ENCODE measurements at regions not wholly inside any gene's neighbourhood (a gene's known extent, or its start where the extent isn't known, plus 50 kb on each side); places are given as distances from the start of the nearest gene placed in this dataset.
"Not testable (repeated sequence)": the region's sequence is repeated elsewhere in the genome, so short reads cannot be mapped to it uniquely, and the experiment has no call there.

- Histone ChIP-seq H3K9me3 (ENCODE audit: control insufficient read depth in 2 of 3, insufficient read depth in 1 of 3, low read length in 3 of 3) (no peaks in the 10 kb centered on the region), H3K27me3 (ENCODE audit: control insufficient read depth, insufficient read depth, low read length) (no peaks in the 10 kb centered on the region), H3K9ac (ENCODE audit: low read length in 3 of 3) (no peak overlapping the region), H3K4me1 (ENCODE audit: control insufficient read depth in 2 of 3, insufficient read depth in 2 of 3, low read depth in 1 of 3, low read length in 3 of 3) (no peaks in the 10 kb centered on the region), H3K36me3 (ENCODE audit: control insufficient read depth in 2 of 3, insufficient read depth in 3 of 3, low read length in 3 of 3) (no peaks in the 10 kb centered on the region), H3K4me3 (ENCODE audit: low read length in 3 of 3) (no peak overlapping the region), H3K27ac (ENCODE audit: low read depth in 2 of 2, low read length in 2 of 2) (no peak overlapping the region)
- peak; percentile 6 for FAIRE-seq
- intact Hi-C loops (cut with DNase I) = no loop called here
- DNase-seq = no peak
- TF ChIP-seq CTCF (IDR thresholded peaks at IDR 0.05; ENCODE audit: borderline replicate concordance, extremely low read depth, insufficient read depth) = no peak
Measured at GRCh38 chr13:56457535-56458190, 683.1 kb upstream of the PRR20A start.

GRCh38 chr13:56459286-56459685 is 681.4 kb upstream of the PRR20A start:
- no peaks in the 10 kb centered on the region for H3K36me3 ChIP-seq (ENCODE audit: control insufficient read depth in 2 of 3, insufficient read depth in 3 of 3, low read length in 3 of 3)
- no peaks in the 10 kb centered on the region for H3K4me1 ChIP-seq (ENCODE audit: control insufficient read depth in 2 of 3, insufficient read depth in 2 of 3, low read depth in 1 of 3, low read length in 3 of 3)
- no peak for TF ChIP-seq CTCF (IDR thresholded peaks at IDR 0.05; ENCODE audit: borderline replicate concordance, extremely low read depth, insufficient read depth)
- H3K27me3 ChIP-seq (ENCODE audit: control insufficient read depth, insufficient read depth, low read length) = no peaks in the 10 kb centered on the region
- H3K9me3 ChIP-seq (ENCODE audit: control insufficient read depth in 2 of 3, insufficient read depth in 1 of 3, low read length in 3 of 3) = no peaks in the 10 kb centered on the region
- intact Hi-C loops (cut with DNase I) = no loop called here
- H3K9ac ChIP-seq (ENCODE audit: low read length in 3 of 3) = no peak overlapping the region
- no peak overlapping the region for H3K27ac ChIP-seq (ENCODE audit: low read depth in 2 of 2, low read length in 2 of 2)
- H3K4me3 ChIP-seq (ENCODE audit: low read length in 3 of 3) = no peak overlapping the region
- FAIRE-seq (no peak), DNase-seq (no peak)

GRCh38 chr13:56501750-56502149 is 639.0 kb upstream of the PRR20A start:
- H3K4me3 ChIP-seq (ENCODE audit: low read length in 3 of 3) = no peak overlapping the region
- no peak overlapping the region for H3K9ac ChIP-seq (ENCODE audit: low read length in 3 of 3)
- FAIRE-seq = no peak
- no peaks in the 10 kb centered on the region for H3K36me3 ChIP-seq (ENCODE audit: control insufficient read depth in 2 of 3, insufficient read depth in 3 of 3, low read length in 3 of 3)
- H3K27ac ChIP-seq (ENCODE audit: low read depth in 2 of 2, low read length in 2 of 2) = no peak overlapping the region
- H3K9me3 ChIP-seq (ENCODE audit: control insufficient read depth in 2 of 3, insufficient read depth in 1 of 3, low read length in 3 of 3) = no peaks in the 10 kb centered on the region
- intact Hi-C loops (cut with DNase I) = no loop called here
- no peak for TF ChIP-seq CTCF (IDR thresholded peaks at IDR 0.05; ENCODE audit: borderline replicate concordance, extremely low read depth, insufficient read depth)
- no peaks in the 10 kb centered on the region for H3K4me1 ChIP-seq (ENCODE audit: control insufficient read depth in 2 of 3, insufficient read depth in 2 of 3, low read depth in 1 of 3, low read length in 3 of 3)
- no peak for DNase-seq
- no peaks in the 10 kb centered on the region for H3K27me3 ChIP-seq (ENCODE audit: control insufficient read depth, insufficient read depth, low read length)

DNA sequence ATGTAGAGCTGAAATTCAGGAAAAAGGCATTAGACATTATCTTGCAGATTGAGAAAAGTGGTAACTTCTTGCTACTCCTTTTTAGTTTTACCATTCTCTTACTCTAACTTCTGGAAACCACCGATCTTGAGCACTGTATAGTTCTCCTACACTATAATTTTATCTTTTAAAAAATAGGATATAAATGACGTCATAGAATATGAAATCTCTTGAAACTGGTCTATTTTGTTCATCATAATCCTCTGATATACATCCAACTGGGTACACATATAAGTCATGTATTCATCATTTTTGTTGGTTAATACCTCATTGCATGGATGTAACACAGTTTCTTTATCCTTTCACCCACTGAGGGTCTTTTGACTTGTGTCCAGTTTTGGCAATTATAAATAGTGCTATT is 629.9 kb upstream of the PRR20A start:
- no peak overlapping the region for H3K4me3 ChIP-seq (ENCODE audit: low read length in 3 of 3)
- FAIRE-seq = no peak
- no peak for TF ChIP-seq CTCF (IDR thresholded peaks at IDR 0.05; ENCODE audit: borderline replicate concordance, extremely low read depth, insufficient read depth)

DNA sequence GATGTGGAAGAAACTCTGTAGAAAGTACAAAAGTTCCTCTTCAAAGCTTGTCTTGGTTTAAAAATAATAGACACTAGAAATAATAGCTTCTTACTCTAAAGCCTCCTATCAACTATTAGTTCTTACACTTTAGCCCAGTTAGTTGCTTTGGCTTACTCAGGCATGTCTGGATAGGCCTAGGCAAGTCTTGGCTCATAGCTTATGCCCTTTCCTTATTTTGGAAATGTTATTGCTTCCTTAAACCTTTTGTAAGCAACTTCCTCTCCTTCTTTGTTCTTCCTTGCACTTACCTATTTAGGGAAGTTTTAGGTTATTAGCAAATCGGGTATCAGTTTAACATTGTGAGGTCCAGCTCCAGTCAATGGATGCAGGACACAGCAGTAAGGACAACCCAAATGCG is 628.4 kb upstream of the PRR20A start:
- H3K9me3 ChIP-seq (ENCODE audit: control insufficient read depth in 2 of 3, insufficient read depth in 1 of 3, low read length in 3 of 3); H3K27ac ChIP-seq (ENCODE audit: low read depth in 2 of 2, low read length in 2 of 2); FAIRE-seq; H3K36me3 ChIP-seq (ENCODE audit: control insufficient read depth in 2 of 3, insufficient read depth in 3 of 3, low read length in 3 of 3); DNase-seq; intact Hi-C loops (cut with DNase I); H3K4me1 ChIP-seq (ENCODE audit: control insufficient read depth in 2 of 3, insufficient read depth in 2 of 3, low read depth in 1 of 3, low read length in 3 of 3); H3K4me3 ChIP-seq (ENCODE audit: low read length in 3 of 3); H3K27me3 ChIP-seq (ENCODE audit: control insufficient read depth, insufficient read depth, low read length); H3K9ac ChIP-seq (ENCODE audit: low read length in 3 of 3): not testable (repeated sequence)

More for the DNA sequence above, 629.9 kb upstream of the PRR20A start:
- Histone ChIP-seq H3K4me1 (ENCODE audit: control insufficient read depth in 2 of 3, insufficient read depth in 2 of 3, low read depth in 1 of 3, low read length in 3 of 3) (no peaks in the 10 kb centered on the region), H3K9ac (ENCODE audit: low read length in 3 of 3) (no peak overlapping the region), H3K27ac (ENCODE audit: low read depth in 2 of 2, low read length in 2 of 2) (no peak overlapping the region), H3K36me3 (ENCODE audit: control insufficient read depth in 2 of 3, insufficient read depth in 3 of 3, low read length in 3 of 3) (no peaks in the 10 kb centered on the region), H3K9me3 (ENCODE audit: control insufficient read depth in 2 of 3, insufficient read depth in 1 of 3, low read length in 3 of 3) (peaks cover 0 to 2% (median 0%) of the 10 kb centered on the region in 3 donors), H3K27me3 (ENCODE audit: control insufficient read depth, insufficient read depth, low read length) (no peaks in the 10 kb centered on the region)
- DNase-seq = no peak
- intact Hi-C loops (cut with DNase I) = no loop called here

Data from kidney (tissue), 13 donors.